NCI-H1048 (cell line): ENCODE measurements at regions not wholly inside any gene's neighbourhood (a gene's known extent, or its start where the extent isn't known, plus 50 kb on each side); places are given as distances from the start of the nearest gene placed in this dataset.
A peak's percentile ranks its signal among the peaks of the same experiment; 100 is the strongest.

Source experiments
- DNase-seq: peaks from one replicate; lab custom pipeline; 2025; lab: John Stamatoyannopoulos, UW

DNA sequence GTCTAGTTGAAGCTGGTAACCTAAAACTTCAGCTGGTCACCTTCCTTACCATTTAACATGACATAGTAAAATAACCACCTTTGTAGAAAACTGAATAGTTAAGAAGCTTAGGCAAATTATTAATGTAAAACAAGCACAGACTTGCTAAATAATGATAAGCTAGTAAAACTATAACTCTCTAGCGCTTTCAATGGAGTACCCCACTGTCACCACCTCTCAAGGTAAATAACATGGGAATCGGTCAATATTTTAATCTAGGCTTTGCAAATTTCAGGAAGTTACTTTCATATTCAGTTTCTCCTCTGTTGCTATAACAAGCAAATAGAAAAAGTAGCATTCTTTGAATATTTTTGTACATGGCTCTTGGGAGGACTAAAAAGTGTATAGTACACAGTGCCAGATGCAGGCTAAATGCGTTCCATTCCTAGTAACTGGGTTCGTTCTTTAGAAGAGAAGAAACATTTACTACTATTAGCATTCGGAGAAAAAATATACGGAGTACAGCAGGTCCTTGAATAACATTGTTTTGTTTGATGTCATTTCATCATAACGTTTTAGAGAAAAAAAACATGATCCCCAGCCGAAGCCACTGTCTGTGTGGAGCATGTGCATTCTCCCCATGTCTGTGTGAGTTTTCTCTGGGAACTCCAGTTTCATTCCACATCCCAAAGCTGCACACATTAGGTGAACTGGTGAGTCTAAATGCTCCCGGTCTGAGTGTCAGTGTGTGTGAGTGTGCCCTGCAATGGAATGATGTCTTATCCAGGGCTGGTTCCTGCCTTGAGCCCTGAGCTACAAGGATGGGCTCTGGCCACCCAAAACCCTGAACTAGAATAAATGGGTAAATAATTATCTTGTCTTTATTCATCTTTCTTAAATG, 52.5 kb downstream of the EPRS1 start:
- DNase-seq, result peak; percentile 64

DNA sequence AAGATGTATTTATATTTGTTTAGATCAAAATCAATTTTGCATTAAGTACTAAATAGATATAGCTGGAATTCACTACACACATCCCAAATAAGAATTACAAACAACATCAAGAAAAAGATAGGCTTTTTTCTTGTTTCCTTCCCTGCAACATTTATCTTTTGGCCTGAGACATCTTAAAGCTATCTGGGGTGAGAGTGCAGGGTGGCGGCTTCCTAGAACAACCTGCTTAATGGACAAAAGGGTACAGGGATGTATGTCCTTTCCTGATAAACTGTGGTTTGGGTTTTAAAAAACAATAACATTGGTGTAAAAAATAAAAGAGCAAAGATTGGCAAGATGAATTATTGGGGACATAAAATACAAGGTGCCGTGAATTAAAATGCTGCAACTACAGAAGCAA, 54.4 kb downstream of the EPRS1 start:
- no peak for DNase-seq

DNA sequence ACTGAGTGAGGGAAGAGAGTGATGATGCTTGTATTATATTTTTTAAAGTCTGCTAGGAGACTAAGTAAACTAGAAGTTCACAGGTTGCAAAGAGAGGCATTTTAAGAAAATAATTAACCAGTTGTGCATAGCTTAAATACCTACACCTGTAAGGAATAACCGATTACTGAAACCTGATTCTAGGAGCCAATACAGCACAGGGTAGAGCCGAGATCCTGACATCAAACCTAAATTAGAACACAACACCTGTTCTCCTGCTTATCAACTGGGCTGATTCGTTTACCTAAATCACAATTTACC, 54.8 kb downstream of the EPRS1 start:
- DNase-seq, result no peak

- DNase-seq, result peak; percentile 25
These were observed 55.4 kb downstream of the EPRS1 start for GRCh38 chr1:219990782-219991510.

- no peak for DNase-seq
These were observed 56.5 kb downstream of the EPRS1 start for GRCh38 chr1:219989766-219990165.

DNA sequence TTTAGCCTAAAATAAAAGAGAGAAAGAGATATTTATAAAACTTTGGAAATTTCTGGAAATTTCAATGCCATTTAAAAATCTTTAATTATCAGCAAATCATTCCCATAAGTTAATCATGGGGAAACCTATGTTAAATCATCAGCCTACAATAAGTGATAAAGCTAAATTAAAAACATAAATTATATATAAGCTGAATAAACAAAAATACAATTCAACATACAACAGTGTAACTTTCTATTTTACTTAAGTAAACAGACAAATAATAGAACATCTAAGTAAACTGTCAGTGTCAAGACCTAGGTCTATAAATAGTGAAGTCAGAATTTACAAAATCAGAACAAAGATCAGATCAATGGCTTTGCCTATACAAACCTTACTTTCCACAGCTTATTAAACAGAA, 57.5 kb downstream of the EPRS1 start:
- no peak for DNase-seq

GRCh38 chr1:219988387-219988786, 57.9 kb downstream of the EPRS1 start:
- no peak for DNase-seq

DNA sequence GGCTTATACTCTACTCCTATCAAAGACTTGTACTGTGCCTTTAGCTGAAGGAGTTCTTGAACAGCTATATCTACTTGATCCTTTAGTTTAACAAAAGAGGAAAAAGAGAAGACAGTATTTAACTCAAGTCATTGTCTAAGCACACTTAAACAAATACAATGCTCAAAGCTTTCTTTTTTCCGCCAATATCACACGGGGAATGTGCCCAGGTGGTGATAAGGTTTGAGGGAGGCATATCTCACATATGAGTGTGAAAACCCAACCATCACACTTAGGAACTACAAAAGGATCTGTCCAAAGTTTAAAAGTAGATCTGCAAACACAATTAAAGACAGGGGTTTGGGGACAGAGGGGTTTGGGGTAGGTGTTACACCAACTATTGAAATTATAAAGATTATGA, 59.0 kb upstream of the SLC30A10 start:
- no peak for DNase-seq

DNA sequence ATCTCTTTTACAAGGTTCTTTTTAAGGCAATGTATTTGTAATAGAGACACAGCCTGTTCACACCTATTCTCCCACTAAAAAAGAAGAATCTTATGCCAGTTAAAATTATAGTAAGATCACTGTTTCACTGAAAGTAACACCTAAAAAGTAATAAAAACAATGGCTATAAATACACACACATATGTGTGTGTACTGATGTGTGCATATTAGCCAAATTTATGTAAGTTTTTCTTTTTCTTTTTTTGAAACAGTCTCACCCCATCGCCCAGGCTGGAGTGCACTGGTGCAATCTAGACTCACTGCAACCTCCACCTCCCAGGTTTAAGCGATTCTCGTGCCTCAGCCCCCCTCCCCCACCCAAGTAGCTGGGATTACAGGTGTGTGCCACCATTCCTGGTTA, 56.8 kb upstream of the SLC30A10 start:
- DNase-seq, result no peak
